H9 (cell line): ENCODE measurements at regions not wholly inside any gene's neighbourhood (a gene's known extent, or its start where the extent isn't known, plus 50 kb on each side); places are given as distances from the start of the nearest gene placed in this dataset.

Source experiments
- DNase-seq: peaks from one replicate; pipeline ENCODE4 v3.0.0-alpha.2; 2017
- H2AFZ ChIP-seq: one replicate; pipeline ENCODE4 v1.6.1; 2013; ENCODE audit warnings: mild to moderate bottlenecking, low read length, control low read depth, moderate library complexity
- H2AK5ac ChIP-seq: 2 replicates; pipeline ENCODE4 v1.6.1; 2013; ENCODE audit warnings: low read length, control low read depth, mixed read lengths; ENCODE audit not compliant: insufficient read length
- H2BK120ac ChIP-seq: one replicate; pipeline ENCODE4 v1.6.1; 2013; ENCODE audit warnings: low read depth, mild to moderate bottlenecking, low read length, control low read depth, inconsistent platforms; ENCODE audit not compliant: poor library complexity, severe bottlenecking
- H2BK12ac ChIP-seq: 2 replicates; pipeline ENCODE4 v1.6.1; 2013; ENCODE audit warnings: low read length, control low read depth, mixed read lengths, low read depth; ENCODE audit not compliant: insufficient read length
- H2BK15ac ChIP-seq: 2 replicates; pipeline ENCODE4 v1.6.1; 2013; ENCODE audit warnings: low read depth, low read length, control low read depth
- H2BK20ac ChIP-seq: one replicate; pipeline ENCODE4 v1.6.1; 2013; ENCODE audit warnings: low read depth, mild to moderate bottlenecking, low read length, control low read depth, inconsistent platforms; ENCODE audit not compliant: poor library complexity, severe bottlenecking
- H2BK5ac ChIP-seq: 2 replicates; pipeline ENCODE4 v1.6.1; 2013; ENCODE audit warnings: low read length, control low read depth, mixed read lengths; ENCODE audit not compliant: insufficient read length
- H3K14ac ChIP-seq: 2 replicates; pipeline ENCODE4 v1.6.1; 2013; ENCODE audit warnings: low read length, control low read depth; ENCODE audit not compliant: insufficient read depth
- H3K18ac ChIP-seq: 2 replicates; pipeline ENCODE4 v1.6.1; 2013; ENCODE audit warnings: low read depth, mild to moderate bottlenecking, mixed read lengths, low read length, control low read depth; ENCODE audit not compliant: insufficient read length
- H3K23ac ChIP-seq: 2 replicates; pipeline ENCODE4 v1.6.1; 2013; ENCODE audit warnings: low read length, control low read depth, mixed read lengths, low read depth; ENCODE audit not compliant: insufficient read length
- H3K23me2 ChIP-seq: 2 replicates; pipeline ENCODE4 v1.6.1; 2013; ENCODE audit warnings: low read depth, mild to moderate bottlenecking, mixed read lengths, low read length, control low read depth; ENCODE audit not compliant: insufficient read length, poor library complexity, severe bottlenecking
- H3K27ac ChIP-seq: 2 replicates; pipeline ENCODE4 v1.5.1; 2013; ENCODE audit warnings: low read length, control low read depth, mixed read lengths, low read depth; ENCODE audit not compliant: insufficient read length
- H3K27me3 ChIP-seq: 2 replicates; pipeline ENCODE4 v1.6.1; 2013; ENCODE audit warnings: low read length, control low read depth, inconsistent platforms; ENCODE audit not compliant: insufficient read depth
- H3K4ac ChIP-seq: 2 replicates; pipeline ENCODE4 v1.6.1; 2013; ENCODE audit warnings: low read depth, mild to moderate bottlenecking, control low read depth, inconsistent platforms, low read length, moderate library complexity
- H3K4me1 ChIP-seq: 2 replicates; pipeline ENCODE4 v1.6.1; 2013; ENCODE audit warnings: low read length, control low read depth, inconsistent platforms; ENCODE audit not compliant: insufficient read depth
- H3K4me2 ChIP-seq: 2 replicates; pipeline ENCODE4 v1.6.1; 2013; ENCODE audit warnings: low read length, control low read depth, mixed read lengths; ENCODE audit not compliant: insufficient read length, insufficient read depth
- H3K56ac ChIP-seq: 2 replicates; pipeline ENCODE4 v1.6.1; 2013; ENCODE audit warnings: low read depth, mild to moderate bottlenecking, mixed read lengths, low read length, control low read depth; ENCODE audit not compliant: insufficient read length
- H3K79me1 ChIP-seq: 2 replicates; pipeline ENCODE4 v1.6.1; 2013; ENCODE audit warnings: low read depth, mild to moderate bottlenecking, moderate library complexity, low read length, control low read depth, inconsistent platforms; ENCODE audit not compliant: insufficient read depth, poor library complexity, severe bottlenecking
- H3K79me2 ChIP-seq: 2 replicates; pipeline ENCODE4 v1.6.1; 2013; ENCODE audit warnings: low read length, control low read depth, inconsistent platforms; ENCODE audit not compliant: insufficient read depth
- H3K9ac ChIP-seq: 2 replicates; pipeline ENCODE4 v1.6.1; 2013; ENCODE audit warnings: low read length, control low read depth, mixed read lengths; ENCODE audit not compliant: insufficient read length; ENCODE audit errors: extremely low read depth
- H3K9me3 ChIP-seq: one replicate; pipeline ENCODE4 v1.6.1; 2013; ENCODE audit warnings: low read depth, low read length, inconsistent platforms; ENCODE audit not compliant: control insufficient read depth
- H3T11ph ChIP-seq: one replicate; pipeline ENCODE4 v1.6.1; 2013; ENCODE audit warnings: mild to moderate bottlenecking, low read length, control low read depth, inconsistent platforms
- H4K20me1 ChIP-seq: one replicate; pipeline ENCODE4 v1.6.1; 2013; ENCODE audit not compliant: control insufficient read depth, insufficient read length, insufficient read depth
- H4K5ac ChIP-seq: 2 replicates; pipeline ENCODE4 v1.6.1; 2013; ENCODE audit warnings: low read depth, mild to moderate bottlenecking, mixed read lengths, low read length, control low read depth; ENCODE audit not compliant: insufficient read length
- H4K8ac ChIP-seq: replicated peaks from 2 replicates; pipeline ENCODE4 v1.6.1; 2013; ENCODE audit warnings: low read length, control low read depth, mixed read lengths, low read depth; ENCODE audit not compliant: insufficient read length
- H4K91ac ChIP-seq: 2 replicates; pipeline ENCODE4 v1.6.1; 2013; ENCODE audit warnings: low read depth, mild to moderate bottlenecking, moderate library complexity, mixed read lengths, low read length, control low read depth; ENCODE audit not compliant: insufficient read length
- H3K27ac Mint-ChIP-seq, 3 experiments: 2 replicates in 2 of 3; 3 replicates in 1 of 3; pipeline ENCODE4 v1.8.0; 2020 to 2021; ENCODE audit warnings: mixed read lengths in 3 of 3, mild to moderate bottlenecking in 1 of 3, moderate library complexity in 1 of 3
- H3K27me3 Mint-ChIP-seq: 2 replicates; pipeline ENCODE4 v1.8.0; 2021; ENCODE audit warnings: low read depth, mild to moderate bottlenecking, moderate library complexity, mixed read lengths
- H3K36me3 Mint-ChIP-seq, 3 experiments: 2 replicates in 2 of 3; 3 replicates in 1 of 3; pipeline ENCODE4 v1.8.0; 2020 to 2021; ENCODE audit warnings: low read depth in 3 of 3, mixed read lengths in 3 of 3; ENCODE audit not compliant: insufficient read depth in 1 of 3
- H3K4me1 Mint-ChIP-seq, 2 experiments: 2 replicates each; pipeline ENCODE4 v1.8.0; 2020; ENCODE audit warnings: mixed read lengths in 2 of 2
- H3K4me3 Mint-ChIP-seq, 2 experiments: 2 replicates in 1 of 2; 3 replicates in 1 of 2; pipeline ENCODE4 v1.8.0; 2020 to 2021; ENCODE audit warnings: mild to moderate bottlenecking in 2 of 2, mixed read lengths in 2 of 2, moderate library complexity in 1 of 2
- H3K9me3 Mint-ChIP-seq, 2 experiments: 2 replicates in 1 of 2; 3 replicates in 1 of 2; pipeline ENCODE4 v1.8.0; 2020; ENCODE audit warnings: mild to moderate bottlenecking in 2 of 2, mixed read lengths in 2 of 2, moderate library complexity in 1 of 2
- WGBS: extraction: QIAGEN DNeasy Blood & Tissue Kit; methylation state at CpG from one replicate; pipeline ENCODE4 v1.1.7; 2013; ENCODE audit warnings: missing lambda C conversion rate, low lambda C conversion rate, mixed read lengths; ENCODE audit not compliant: insufficient read length; ENCODE audit errors: extremely low coverage; 5-methylcytosine and 5-hydroxymethylcytosine counted together
- TF ChIP-seq, protein P1 (sequence below): fragments of 200-600 bp; sonication (generic); conservative IDR thresholded peaks from 3 replicates; pipeline ENCODE4 v1.8.0; 2021; ENCODE audit warnings: antibody characterized with exemption, mild to moderate bottlenecking

DNA sequence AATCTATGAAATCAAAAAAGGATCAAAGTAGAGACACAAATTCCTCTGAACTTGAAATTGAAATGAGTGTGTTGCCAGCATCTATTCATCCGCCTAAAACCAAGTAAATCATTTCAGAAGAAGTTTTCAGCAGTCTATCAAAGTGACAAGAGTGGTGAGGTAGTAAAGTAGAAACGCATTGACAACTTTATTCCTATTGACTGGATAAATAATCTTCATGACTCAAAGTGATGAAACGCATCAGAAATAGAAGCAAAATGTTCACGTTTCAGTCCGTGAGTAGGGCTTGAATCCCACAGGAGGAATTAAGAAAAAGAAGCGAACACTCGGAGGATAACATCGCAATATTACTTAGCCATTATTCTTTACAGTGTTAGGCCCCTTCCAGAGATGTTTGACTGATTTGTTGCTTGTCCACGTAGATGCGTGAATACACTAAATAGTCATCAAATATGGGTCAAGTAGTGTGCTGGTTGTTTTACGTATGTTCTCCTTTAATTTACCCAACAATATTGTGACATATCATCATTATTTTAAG is 314.4 kb downstream of the PLK2 start:
- Histone ChIP-seq H3K56ac (no peak overlapping the region), H3K14ac (no peak overlapping the region), H4K91ac (no peak overlapping the region), H4K20me1 (no peaks in the 10 kb centered on the region), H2BK20ac (no peak overlapping the region), H3K9me3 (no peaks in the 10 kb centered on the region), H2BK15ac (no peak overlapping the region), H4K8ac (no peak overlapping the region), H3K79me1 (no peaks in the 10 kb centered on the region), H2BK120ac (no peak overlapping the region), H2AFZ (no peak overlapping the region), H3K9ac (no peak overlapping the region), H3T11ph (no peak overlapping the region), H2BK12ac (no peak overlapping the region), H3K23ac (no peak overlapping the region), H3K4me1 (no peaks in the 10 kb centered on the region), H3K18ac (no peak overlapping the region), H2BK5ac (no peak overlapping the region), H3K79me2 (no peaks in the 10 kb centered on the region), H2AK5ac (no peak overlapping the region), H4K5ac (no peak overlapping the region), H3K27me3 (no peaks in the 10 kb centered on the region), H3K27ac (no peak overlapping the region), H3K23me2 (no peaks in the 10 kb centered on the region), H3K4ac (no peak overlapping the region), H3K4me2 (no peak overlapping the region)
- no peak overlapping the region for H3K4me3 Mint-ChIP-seq
- no CpG with 5 or more reads among the region's 11 CpGs for WGBS
- TF ChIP-seq, protein P1, sequence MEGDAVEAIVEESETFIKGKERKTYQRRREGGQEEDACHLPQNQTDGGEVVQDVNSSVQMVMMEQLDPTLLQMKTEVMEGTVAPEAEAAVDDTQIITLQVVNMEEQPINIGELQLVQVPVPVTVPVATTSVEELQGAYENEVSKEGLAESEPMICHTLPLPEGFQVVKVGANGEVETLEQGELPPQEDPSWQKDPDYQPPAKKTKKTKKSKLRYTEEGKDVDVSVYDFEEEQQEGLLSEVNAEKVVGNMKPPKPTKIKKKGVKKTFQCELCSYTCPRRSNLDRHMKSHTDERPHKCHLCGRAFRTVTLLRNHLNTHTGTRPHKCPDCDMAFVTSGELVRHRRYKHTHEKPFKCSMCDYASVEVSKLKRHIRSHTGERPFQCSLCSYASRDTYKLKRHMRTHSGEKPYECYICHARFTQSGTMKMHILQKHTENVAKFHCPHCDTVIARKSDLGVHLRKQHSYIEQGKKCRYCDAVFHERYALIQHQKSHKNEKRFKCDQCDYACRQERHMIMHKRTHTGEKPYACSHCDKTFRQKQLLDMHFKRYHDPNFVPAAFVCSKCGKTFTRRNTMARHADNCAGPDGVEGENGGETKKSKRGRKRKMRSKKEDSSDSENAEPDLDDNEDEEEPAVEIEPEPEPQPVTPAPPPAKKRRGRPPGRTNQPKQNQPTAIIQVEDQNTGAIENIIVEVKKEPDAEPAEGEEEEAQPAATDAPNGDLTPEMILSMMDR, result no peak
- no peak for DNase-seq
- no peaks in the 10 kb centered on the region for H3K9me3 Mint-ChIP-seq
- no peaks in the 10 kb centered on the region for H3K4me1 Mint-ChIP-seq
- no peaks in the 10 kb centered on the region for H3K36me3 Mint-ChIP-seq
- no peaks in the 10 kb centered on the region for H3K27me3 Mint-ChIP-seq
- H3K27ac Mint-ChIP-seq, result no peak overlapping the region
